ENCODE measurements at regions not wholly inside any gene's neighbourhood (a gene's known extent, or its start where the extent isn't known, plus 50 kb on each side); places are given as distances from the start of the nearest gene placed in this dataset.

- DNase-seq (ENCODE audit: low read depth), result no peak
Observed at GRCh38 chr15:62612183-62612733, 430.3 kb upstream of the TPM1 start.

DNA sequence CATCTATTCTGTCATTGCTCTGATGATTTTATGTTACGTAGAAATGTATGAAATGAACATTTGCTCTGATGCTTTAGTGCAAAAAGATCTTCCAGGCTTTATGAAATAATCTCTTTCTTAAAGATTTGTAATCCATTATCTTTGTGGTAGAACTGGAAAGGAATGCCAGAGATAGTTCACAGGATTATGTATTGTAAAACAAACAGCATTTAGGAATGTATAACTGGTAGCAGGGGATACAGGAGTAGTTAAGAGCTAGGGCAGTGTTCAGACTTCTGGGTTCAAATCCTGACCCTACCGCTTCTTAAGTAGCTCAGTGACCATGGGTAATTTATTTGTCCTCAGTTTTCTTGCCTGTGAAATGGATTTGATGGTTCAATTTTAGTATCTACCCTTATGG, 429.8 kb upstream of the TPM1 start:
- DNase-seq (ENCODE audit: low read depth), result no peak

- DNase-seq (ENCODE audit: low read depth), result no peak
Observed at GRCh38 chr15:62616746-62617145, 425.8 kb upstream of the TPM1 start.

DNA sequence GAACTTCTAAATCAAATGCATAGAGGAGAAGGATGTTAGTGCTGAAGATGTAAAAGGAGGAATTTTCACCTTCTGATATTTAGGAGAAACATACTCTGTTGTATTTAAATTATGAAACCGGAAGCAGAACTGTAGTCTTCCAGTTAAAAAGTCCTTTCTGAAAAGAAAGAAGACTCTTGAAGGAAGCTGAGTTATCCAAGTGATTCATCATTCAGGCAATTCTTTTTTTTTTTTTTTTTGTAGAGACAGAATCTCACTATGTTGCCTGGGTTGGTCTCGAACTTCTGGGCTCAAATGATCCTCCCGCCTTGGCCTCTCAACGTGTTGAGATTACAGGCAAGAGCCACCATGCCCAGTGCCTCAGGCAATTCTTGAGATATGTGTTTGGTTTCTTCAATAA, 424.8 kb upstream of the TPM1 start:
- DNase-seq (ENCODE audit: low read depth), result no peak

- no peak for DNase-seq (ENCODE audit: low read depth)
Observed at GRCh38 chr15:62618432-62618831, 424.1 kb upstream of the TPM1 start.

DNA sequence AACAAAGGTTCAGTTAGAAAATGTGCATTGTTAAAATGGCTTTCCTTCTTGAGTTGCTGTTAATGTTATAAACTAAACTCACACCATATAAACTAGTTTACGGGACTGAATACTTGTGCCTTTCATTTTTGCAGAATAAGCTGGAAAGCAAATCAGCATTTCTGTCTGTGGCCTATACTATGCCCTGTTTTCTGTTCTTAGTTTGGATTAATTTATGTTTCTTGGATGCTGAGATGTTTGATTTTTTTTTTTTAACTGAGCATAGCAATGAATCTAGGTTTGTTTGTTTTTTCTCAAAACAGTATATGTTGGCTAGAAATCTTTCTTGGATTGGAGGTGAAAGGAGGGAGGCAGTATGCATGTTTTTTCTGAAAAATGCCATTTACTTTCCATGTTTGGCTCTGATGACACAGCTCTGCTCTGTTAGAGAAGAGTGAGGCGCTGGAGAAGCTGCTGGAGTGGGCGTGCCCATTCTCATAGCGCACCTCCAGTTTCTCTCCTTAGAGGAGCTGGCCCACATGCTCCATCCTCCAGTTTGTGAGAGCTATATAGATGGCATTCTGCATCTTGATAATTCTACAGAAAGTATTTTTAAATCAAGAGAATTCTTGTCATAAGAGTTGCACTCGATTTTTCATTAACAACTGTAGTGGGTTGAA, 423.6 kb upstream of the TPM1 start:
- no peak for DNase-seq (ENCODE audit: low read depth)

- no peak for DNase-seq (ENCODE audit: low read depth)
Observed at GRCh38 chr15:62619526-62619925, 423.0 kb upstream of the TPM1 start.

- no peak for DNase-seq (ENCODE audit: low read depth)
Observed at GRCh38 chr15:62622775-62623174, 419.8 kb upstream of the TPM1 start.

DNA sequence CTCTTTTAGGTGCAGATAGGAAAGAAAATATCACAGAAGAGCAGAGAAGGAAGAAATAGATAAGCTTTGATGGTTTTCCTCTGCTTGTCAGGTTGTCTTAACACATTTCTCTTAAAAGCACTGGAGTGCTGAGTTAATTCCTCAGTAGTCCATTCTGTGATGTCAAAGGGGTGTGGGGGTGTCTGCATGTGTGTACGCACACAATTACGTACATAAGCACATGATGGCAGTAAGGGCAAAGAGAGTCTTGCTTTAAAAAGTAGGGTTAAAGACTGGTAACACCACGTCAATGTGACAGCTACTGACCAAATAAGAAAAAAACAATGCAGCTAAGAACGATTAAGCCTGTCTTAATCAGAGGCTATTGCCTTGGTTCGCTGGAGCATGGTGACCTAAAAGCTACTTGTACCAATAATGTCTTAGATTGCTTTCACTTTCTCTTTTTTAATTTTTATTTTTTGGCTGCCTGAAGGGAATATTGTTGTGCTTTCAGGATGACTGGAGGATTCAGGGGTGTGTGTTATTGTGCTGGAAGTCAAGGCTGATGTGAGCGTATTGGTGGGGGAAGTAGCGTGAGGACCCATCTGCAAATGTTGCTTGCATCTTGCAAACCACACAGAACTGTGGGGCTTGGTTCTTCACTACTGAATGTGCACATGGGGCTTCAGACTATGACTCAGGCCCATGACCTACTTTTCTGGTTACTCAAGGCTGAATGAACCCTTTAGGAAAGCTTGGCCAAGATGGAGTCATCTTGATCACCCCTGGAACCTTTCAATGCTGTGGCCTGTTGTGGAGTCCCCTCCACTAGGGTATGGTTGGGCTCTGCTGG, 417.8 kb upstream of the TPM1 start:
- DNase-seq (ENCODE audit: low read depth), result no peak

DNA sequence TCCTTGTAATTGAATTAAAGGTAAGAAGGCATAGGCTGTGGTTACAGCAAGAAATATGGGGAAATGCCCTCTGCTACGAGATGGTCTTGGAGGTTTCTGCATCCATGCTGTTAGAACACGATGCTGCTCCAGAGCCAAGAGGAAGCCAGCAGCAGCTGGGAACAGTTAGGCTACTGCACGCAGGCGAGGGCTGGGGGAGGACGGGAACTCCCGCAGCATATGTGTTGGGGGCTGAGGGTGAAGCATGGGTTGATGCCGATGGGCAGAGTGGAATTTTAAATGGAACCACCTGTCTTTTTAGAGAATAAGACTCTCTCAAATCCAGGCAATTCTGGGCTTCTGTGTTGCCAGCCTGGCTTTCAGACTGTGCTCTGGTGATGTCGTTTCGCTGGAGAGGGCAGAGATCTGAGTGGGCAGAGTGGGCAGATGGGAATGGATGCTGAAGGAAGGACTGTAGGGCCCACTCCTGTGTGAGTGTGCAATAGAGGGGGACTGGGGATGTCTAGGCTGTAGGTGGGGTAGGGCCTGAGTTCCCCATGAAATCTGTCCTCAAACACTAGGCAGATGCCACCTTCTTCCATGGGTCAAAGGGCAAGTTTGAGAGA, 417.0 kb upstream of the TPM1 start:
- peak; percentile 75 for DNase-seq (ENCODE audit: low read depth)

DNA sequence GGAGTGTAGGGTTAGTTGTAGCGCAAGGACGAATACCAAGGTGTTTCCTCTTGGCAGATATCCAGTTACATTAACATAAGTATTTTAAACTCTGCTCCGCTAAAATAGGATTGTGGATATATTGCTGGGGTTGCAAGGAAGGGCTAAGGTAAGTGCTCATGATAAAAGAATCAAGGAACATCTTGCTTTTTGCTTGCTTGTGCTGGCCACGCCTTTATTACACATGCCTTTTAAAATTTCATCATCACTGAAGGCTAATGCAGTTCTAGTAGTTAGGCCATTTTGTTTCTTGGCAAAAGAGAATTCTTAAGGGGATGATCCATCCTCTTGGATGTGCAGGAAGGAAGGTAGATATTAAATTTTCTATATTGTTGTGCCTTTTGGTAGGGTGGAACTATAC, 415.6 kb upstream of the TPM1 start:
- DNase-seq (ENCODE audit: low read depth), result peak; percentile 48

DNA sequence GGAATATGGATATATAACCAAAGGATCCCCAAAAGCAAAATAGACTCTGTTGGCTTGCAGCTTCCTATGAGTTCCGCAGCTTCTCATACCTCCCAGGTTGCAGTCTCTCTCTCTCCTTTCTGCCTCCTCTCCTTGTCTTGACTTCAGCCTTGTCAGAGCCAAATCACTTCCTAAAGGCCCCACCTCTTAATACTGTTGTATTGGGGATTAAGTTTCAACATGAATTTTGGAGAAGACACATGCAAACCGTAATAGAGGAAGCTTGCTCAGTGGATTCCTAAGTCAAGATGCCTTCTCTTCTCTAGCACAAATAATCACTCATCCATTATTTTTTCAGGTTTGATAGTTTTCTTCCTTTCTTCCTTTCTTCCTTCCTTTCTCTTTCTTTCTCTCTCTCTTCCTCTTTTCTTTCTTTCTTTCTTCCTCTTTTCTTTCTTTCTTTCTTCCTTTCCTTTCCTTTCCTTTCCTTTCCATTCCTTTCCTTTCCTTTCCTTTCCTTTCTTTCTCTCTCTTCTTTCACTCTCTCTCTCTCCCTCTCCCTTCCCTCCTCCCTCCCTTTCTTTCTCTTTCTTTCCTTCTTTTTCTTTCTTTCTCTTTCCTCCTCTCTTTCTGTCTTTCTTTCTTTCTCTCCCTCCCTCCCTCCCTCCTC, 411.3 kb upstream of the TPM1 start:
- DNase-seq (ENCODE audit: low read depth), result no peak

DNA sequence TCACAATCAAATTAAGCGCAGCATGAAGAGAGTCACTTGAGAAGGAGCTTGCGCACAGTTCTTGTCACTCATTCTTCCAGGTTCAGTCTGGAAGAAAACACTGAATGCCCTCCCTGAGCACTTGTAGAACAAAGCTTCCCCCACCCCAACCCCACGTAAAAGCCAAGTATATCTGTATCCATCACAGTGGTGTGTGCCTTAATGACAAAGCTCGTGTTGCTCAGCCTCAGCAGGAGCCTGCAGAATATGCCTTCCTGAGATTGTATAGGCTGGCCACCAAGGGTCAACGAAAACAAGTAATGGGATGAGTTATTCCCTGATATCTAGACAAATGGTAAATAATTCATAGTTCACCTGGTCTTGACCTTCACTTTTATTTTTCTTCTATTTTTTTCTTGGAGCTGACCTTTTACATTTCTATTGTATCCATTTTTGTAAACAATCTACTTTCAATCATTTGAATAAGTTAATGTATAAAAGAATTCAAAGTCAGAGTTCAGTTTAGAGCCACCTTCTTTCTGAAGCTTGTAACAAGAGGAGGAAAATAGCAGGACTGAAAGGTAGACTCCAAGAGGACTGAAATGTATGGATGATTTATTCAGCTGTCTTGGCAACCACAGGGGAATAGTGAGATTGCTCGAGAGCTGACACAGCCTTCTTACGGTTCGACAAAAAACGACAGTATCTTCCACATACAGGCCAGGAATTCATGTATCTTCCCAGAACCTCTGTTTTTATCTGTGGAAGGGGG, 405.5 kb upstream of the TPM1 start:
- DNase-seq (ENCODE audit: low read depth), result no peak

DNA sequence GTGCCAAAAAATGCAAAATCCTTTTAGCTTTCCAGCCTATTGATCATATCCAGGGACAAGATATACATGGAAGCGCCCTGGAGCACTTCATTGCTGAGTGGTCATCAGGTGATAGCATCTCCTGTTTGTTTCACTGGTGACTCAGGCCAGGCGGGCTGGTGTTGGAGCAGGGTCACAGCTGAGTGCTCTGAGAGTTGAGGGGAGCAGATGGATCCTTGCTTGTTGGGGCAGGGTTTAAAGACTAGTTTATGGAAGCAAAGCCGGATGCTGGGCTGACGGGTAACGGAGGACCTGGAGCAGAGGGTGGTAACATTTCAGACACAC, 405.0 kb upstream of the TPM1 start:
- no peak for DNase-seq (ENCODE audit: low read depth)

DNA sequence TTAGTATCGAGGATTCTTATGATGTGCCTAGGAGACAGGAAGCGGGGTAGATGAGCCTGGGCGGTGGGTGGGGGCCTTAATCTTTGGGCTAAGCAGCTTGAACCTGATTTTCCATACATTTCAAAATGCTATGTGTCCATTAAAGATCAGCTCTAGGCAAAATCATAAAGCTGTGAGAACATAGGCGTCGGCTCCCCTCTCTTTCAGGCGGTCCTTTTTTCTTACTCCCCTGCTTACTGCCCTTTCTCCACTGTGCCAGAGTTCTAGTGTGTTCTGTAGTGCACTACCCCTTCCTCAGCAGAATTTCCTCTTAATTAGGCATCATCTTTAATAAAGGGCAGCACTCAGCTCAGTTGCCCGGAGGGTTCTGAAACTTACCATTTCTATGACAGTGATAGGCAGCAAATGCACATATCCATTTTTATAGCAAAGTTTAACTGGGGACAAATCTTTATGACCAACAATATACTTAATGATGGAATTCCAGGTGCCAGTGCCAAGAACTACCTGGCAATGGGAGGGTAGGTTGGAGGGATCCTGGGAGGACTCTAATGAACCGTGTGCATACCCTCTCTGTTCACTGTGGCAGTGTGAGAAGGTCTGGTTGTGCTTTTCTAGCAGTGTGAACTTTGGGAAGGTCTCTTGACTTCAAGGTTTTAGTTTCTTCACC, 404.5 kb upstream of the TPM1 start:
- no peak for DNase-seq (ENCODE audit: low read depth)

- no peak for DNase-seq (ENCODE audit: low read depth)
Observed at GRCh38 chr15:62639432-62639831, 403.1 kb upstream of the TPM1 start.

DNA sequence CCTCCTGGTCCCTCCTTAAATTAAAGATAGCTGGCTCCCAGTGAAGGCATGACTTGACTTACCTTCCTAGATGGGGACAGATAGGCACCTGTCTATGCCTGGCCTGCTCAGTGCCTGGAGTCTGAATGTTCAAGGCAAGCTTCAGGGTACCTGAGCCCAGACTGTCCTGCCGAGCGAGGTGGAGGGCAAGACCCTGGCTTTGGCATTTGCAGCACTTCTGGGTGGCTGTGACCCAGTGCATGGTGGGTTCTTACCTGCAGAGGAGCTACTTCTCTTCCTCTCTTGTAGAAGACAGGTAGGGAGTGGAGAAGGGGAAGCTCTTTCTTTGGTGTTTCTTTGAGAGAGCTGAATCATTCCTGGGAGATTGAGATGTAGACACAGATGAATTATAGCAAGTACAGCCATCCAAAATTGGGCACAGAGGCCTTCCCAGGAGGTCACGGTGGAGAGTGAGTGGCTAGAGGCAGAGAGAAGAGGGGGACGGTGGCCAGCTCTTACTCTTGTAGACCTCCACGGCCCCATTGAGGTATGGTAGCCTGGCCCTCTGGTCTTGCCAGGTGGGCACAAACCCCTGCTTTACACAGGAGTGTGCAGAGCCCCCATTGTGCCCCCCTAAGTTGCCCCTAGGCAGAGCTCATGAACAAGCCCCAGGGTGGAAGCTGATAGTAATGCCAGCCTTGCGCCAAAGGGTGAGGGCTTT, 402.5 kb upstream of the TPM1 start:
- no peak for DNase-seq (ENCODE audit: low read depth)

GRCh38 chr15:62641825-62642224, 400.7 kb upstream of the TPM1 start:
- DNase-seq (ENCODE audit: low read depth), result no peak

- no peak for DNase-seq (ENCODE audit: low read depth)
Observed at GRCh38 chr15:62643572-62643971, 399.0 kb upstream of the TPM1 start.

DNA sequence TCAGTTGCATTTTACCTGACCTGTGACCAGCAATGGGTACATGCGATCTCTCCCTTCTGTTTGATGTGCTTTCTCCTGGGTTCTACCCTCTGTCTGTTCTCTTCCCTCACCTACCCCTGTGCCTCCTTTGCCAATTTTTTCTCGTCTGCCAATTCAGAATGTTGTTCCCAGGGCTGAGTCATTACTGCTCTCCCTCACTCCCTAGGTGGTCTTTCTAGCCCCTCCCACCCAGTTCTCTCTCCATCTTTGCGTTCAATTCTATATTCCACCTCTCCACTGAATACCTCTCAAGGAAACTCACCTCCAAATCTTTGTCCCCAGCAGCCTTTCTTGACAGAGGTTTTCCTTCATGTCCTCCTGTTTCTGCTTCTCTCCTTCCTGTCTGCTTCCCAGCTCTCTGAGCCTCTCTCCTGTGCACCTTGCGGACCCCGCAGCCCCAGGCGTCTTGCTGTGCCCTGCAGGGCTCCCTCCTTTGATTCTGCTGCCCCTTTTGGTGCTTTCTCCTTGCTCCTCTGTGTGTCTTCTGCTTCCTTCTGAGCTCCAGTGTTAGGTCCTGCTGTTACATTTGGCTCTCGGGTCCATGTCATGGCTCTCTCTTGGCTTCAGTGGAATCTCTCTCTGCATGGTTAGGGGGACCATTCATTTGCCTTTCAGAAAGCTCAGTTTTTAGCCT, 398.2 kb upstream of the TPM1 start:
- DNase-seq (ENCODE audit: low read depth), result no peak
